ENCODE measurements at regions not wholly inside any gene's neighbourhood (a gene's known extent, or its start where the extent isn't known, plus 50 kb on each side); places are given as distances from the start of the nearest gene placed in this dataset.

GRCh38 chr2:107102176-107102575, 216.2 kb upstream of the ST6GAL2 start:
- no peak for TF ChIP-seq SIN3A (IDR thresholded peaks at IDR 0.05; ENCODE audit: borderline replicate concordance, insufficient read depth, low read length)
- TF ChIP-seq POLR2AphosphoS5 (IDR thresholded peaks at IDR 0.05; ENCODE audit: low read depth, low read length) = no peak
- TF ChIP-seq REST (IDR thresholded peaks at IDR 0.05; ENCODE audit: insufficient read depth in 1 of 2, low read depth in 2 of 2, low read length in 2 of 2) = no peak
- no peak for TF ChIP-seq FOXP2 (optimal IDR thresholded peaks at IDR 0.05; ENCODE audit: borderline replicate concordance, extremely low read depth, extremely low read length, insufficient read depth)
